Kidney epithelial cell (primary cell): ENCODE measurements at regions not wholly inside any gene's neighbourhood (a gene's known extent, or its start where the extent isn't known, plus 50 kb on each side); places are given as distances from the start of the nearest gene placed in this dataset.

ENCODE experiments used
- DNase-seq: peaks from one replicate; pipeline ENCODE4 v3.0.0-alpha.2; 2010; ENCODE audit warnings: low read depth
- H3K27me3 ChIP-seq: 2 replicates; pipeline ENCODE4 v1.6.0; 2011; ENCODE audit warnings: low read length; ENCODE audit not compliant: control insufficient read depth, insufficient read depth
- H3K36me3 ChIP-seq: 2 replicates; pipeline ENCODE4 v1.5.1; 2011; ENCODE audit warnings: low read length; ENCODE audit not compliant: control insufficient read depth, insufficient read depth
- H3K4me3 ChIP-seq: 2 replicates; pipeline ENCODE4 v1.5.1; 2011; ENCODE audit warnings: low read depth, mild to moderate bottlenecking, control low read depth, low read length
- CTCF ChIP-seq: IDR thresholded peaks from 2 replicates; pipeline ENCODE4 v1.5.1; 2011; ENCODE audit warnings: mild to moderate bottlenecking, moderate library complexity, low read length, control low read depth, inconsistent platforms; ENCODE audit not compliant: insufficient read depth, poor library complexity, severe bottlenecking

GRCh38 chr5:4204276-4205141, 608.9 kb downstream of the IRX1 start:
- DNase-seq, result no peak
- H3K36me3 ChIP-seq, result no peaks in the 10 kb centered on the region
- no peak overlapping the region for H3K4me3 ChIP-seq

GRCh38 chr5:4205398-4205797, 609.8 kb downstream of the IRX1 start:
- no peak for DNase-seq
- no peak overlapping the region for H3K4me3 ChIP-seq
- H3K36me3 ChIP-seq, result no peaks in the 10 kb centered on the region
- H3K27me3 ChIP-seq, result no peaks in the 10 kb centered on the region
- TF ChIP-seq CTCF, result no peak

More at GRCh38 chr5:4204276-4205141, 608.9 kb downstream of the IRX1 start:
- no peak for TF ChIP-seq CTCF
- H3K27me3 ChIP-seq, result no peaks in the 10 kb centered on the region

- TF ChIP-seq CTCF, result no peak
- Histone ChIP-seq H3K36me3 (no peaks in the 10 kb centered on the region), H3K27me3 (no peaks in the 10 kb centered on the region), H3K4me3 (no peak overlapping the region)
- no peak for DNase-seq
These were observed 610.5 kb downstream of the IRX1 start for GRCh38 chr5:4206127-4206526.

- H3K27me3 ChIP-seq, result no peaks in the 10 kb centered on the region
- DNase-seq, result no peak
- no peak overlapping the region for H3K4me3 ChIP-seq
- TF ChIP-seq CTCF, result no peak
- H3K36me3 ChIP-seq, result no peaks in the 10 kb centered on the region
These were observed 611.9 kb downstream of the IRX1 start for GRCh38 chr5:4207486-4207885.

GRCh38 chr5:4208537-4208936, 612.9 kb downstream of the IRX1 start:
- TF ChIP-seq CTCF, result no peak
- Histone ChIP-seq H3K27me3 (no peaks in the 10 kb centered on the region), H3K36me3 (no peaks in the 10 kb centered on the region), H3K4me3 (no peak overlapping the region)
- DNase-seq, result no peak

- Histone ChIP-seq H3K27me3 (no peaks in the 10 kb centered on the region), H3K36me3 (no peaks in the 10 kb centered on the region), H3K4me3 (no peak overlapping the region)
- TF ChIP-seq CTCF, result no peak
- no peak for DNase-seq
These were observed 613.4 kb downstream of the IRX1 start for GRCh38 chr5:4208996-4209395.
